GM18502 (cell line): ENCODE measurements at regions not wholly inside any gene's neighbourhood (a gene's known extent, or its start where the extent isn't known, plus 50 kb on each side); places are given as distances from the start of the nearest gene placed in this dataset.

ENCODE experiments used
- ATAC-seq: cut with Tn5 transposase; IDR thresholded peaks from one replicate; pipeline ENCODE4 v1.9.1; 2021; ENCODE audit warnings: mild to moderate bottlenecking; ENCODE audit not compliant: unreplicated experiment, poor library complexity

GRCh38 chr10:3528271-3528670, 256.7 kb downstream of the KLF6 start:
- ATAC-seq, result no peak

GRCh38 chr10:3527869-3528268, 257.1 kb downstream of the KLF6 start:
- no peak for ATAC-seq

- no peak for ATAC-seq
Observed at GRCh38 chr10:3526727-3527501, 258.1 kb downstream of the KLF6 start.

- ATAC-seq, result no peak
Observed at GRCh38 chr10:3525832-3526449, 259.1 kb downstream of the KLF6 start.

GRCh38 chr10:3524086-3524960, 260.7 kb downstream of the KLF6 start:
- ATAC-seq, result no peak

- ATAC-seq, result no peak
Observed at GRCh38 chr10:3523309-3524050, 261.5 kb downstream of the KLF6 start.

- no peak for ATAC-seq
Observed at GRCh38 chr10:3516923-3517255, 268.1 kb downstream of the KLF6 start.

- no peak for ATAC-seq
Observed at GRCh38 chr10:3516234-3516922, 268.6 kb downstream of the KLF6 start.

GRCh38 chr10:3514691-3515090, 270.3 kb downstream of the KLF6 start:
- no peak for ATAC-seq

- no peak for ATAC-seq
Observed at GRCh38 chr10:3512263-3512662, 272.7 kb downstream of the KLF6 start.

GRCh38 chr10:3511483-3511882, 273.5 kb downstream of the KLF6 start:
- no peak for ATAC-seq

- ATAC-seq, result no peak
Observed at GRCh38 chr10:3510741-3511140, 274.3 kb downstream of the KLF6 start.

- ATAC-seq, result no peak
Observed at GRCh38 chr10:3509355-3509754, 275.7 kb downstream of the KLF6 start.

- no peak for ATAC-seq
Observed at GRCh38 chr10:3503299-3503698, 281.7 kb downstream of the KLF6 start.

- ATAC-seq, result no peak
Observed at GRCh38 chr10:3502673-3503072, 282.3 kb downstream of the KLF6 start.

GRCh38 chr10:3500408-3500856, 284.6 kb downstream of the KLF6 start:
- no peak for ATAC-seq

GRCh38 chr10:3499120-3499519, 285.9 kb downstream of the KLF6 start:
- no peak for ATAC-seq

GRCh38 chr10:3497581-3497980, 287.4 kb downstream of the KLF6 start:
- no peak for ATAC-seq

- ATAC-seq, result no peak
Observed at GRCh38 chr10:3496138-3496537, 288.9 kb downstream of the KLF6 start.

- ATAC-seq, result no peak
Observed at GRCh38 chr10:3495281-3495680, 289.7 kb downstream of the KLF6 start.
